Esophagus muscularis mucosa (tissue), 4 donors: ENCODE measurements at regions not wholly inside any gene's neighbourhood (a gene's known extent, or its start where the extent isn't known, plus 50 kb on each side); places are given as distances from the start of the nearest gene placed in this dataset.

Experiments
- EP300 ChIP-seq: sonication (generic); formaldehyde crosslinking; IDR thresholded peaks from one replicate; pipeline ENCODE4 v1.6.1; 2017; ENCODE audit warnings: antibody characterized with exemption
- POLR2AphosphoS5 ChIP-seq, 2 donors: sonication (generic); formaldehyde crosslinking; IDR thresholded peaks; one replicate each; pipeline ENCODE4 v1.6.1; 2017; ENCODE audit warnings: antibody characterized with exemption in 2 of 2
- TF ChIP-seq, protein P1 (sequence below), 3 experiments: fragments of 200-600 bp in 2 of 3; fragments of 450-650 bp in 1 of 3; sonication (generic) in 2 of 3; IDR thresholded peaks; one replicate each; pipeline ENCODE4 v1.5.1; 2017 to 2019; ENCODE audit warnings: antibody characterized with exemption in 3 of 3, mild to moderate bottlenecking in 2 of 3, moderate library complexity in 1 of 3

DNA sequence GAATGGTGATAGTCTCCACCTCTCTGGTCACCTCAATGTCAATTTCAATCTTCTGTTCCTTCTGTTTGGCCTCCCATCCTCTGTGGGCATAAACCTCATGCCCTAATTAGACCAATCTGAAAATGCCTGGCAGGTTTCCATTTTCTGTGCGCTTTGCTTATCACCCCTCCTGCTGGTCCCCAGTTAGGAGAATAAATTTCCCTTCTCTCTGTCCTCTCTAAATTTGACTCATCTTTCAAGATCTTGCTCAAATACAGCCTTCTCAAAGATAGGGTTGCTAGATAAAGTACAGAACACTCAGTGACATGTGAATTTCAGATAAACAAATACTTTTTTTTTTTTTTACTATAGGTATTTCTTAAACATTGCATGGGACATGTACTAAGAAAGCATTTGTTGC lies 69.4 kb upstream of the CD180 start:
- TF ChIP-seq POLR2AphosphoS5 (IDR thresholded peaks at IDR 0.05) (no peak), EP300 (no peak)
- TF ChIP-seq, protein P1, sequence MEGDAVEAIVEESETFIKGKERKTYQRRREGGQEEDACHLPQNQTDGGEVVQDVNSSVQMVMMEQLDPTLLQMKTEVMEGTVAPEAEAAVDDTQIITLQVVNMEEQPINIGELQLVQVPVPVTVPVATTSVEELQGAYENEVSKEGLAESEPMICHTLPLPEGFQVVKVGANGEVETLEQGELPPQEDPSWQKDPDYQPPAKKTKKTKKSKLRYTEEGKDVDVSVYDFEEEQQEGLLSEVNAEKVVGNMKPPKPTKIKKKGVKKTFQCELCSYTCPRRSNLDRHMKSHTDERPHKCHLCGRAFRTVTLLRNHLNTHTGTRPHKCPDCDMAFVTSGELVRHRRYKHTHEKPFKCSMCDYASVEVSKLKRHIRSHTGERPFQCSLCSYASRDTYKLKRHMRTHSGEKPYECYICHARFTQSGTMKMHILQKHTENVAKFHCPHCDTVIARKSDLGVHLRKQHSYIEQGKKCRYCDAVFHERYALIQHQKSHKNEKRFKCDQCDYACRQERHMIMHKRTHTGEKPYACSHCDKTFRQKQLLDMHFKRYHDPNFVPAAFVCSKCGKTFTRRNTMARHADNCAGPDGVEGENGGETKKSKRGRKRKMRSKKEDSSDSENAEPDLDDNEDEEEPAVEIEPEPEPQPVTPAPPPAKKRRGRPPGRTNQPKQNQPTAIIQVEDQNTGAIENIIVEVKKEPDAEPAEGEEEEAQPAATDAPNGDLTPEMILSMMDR (IDR thresholded peaks at IDR 0.05): no peak
